Neural progenitor cell (in vitro differentiated cells): ENCODE measurements at regions not wholly inside any gene's neighbourhood (a gene's known extent, or its start where the extent isn't known, plus 50 kb on each side); places are given as distances from the start of the nearest gene placed in this dataset.

ENCODE experiments used
- EZH2 ChIP-seq: fragments of 200-600 bp; sonication (generic); IDR thresholded peaks from 2 replicates; pipeline ENCODE4 v1.6.1; 2017; ENCODE audit warnings: antibody characterized with exemption, mild to moderate bottlenecking, moderate library complexity
- EZH2phosphoT487 ChIP-seq: fragments of 200-600 bp; sonication (generic); IDR thresholded peaks from 2 replicates; pipeline ENCODE4 v1.6.1; 2017; ENCODE audit warnings: antibody characterized with exemption
- TF ChIP-seq, protein P1 (sequence below): fragments of 200-600 bp; sonication (generic); IDR thresholded peaks from 2 replicates; pipeline ENCODE4 v1.5.1; 2017; ENCODE audit warnings: antibody characterized with exemption, mild to moderate bottlenecking

DNA sequence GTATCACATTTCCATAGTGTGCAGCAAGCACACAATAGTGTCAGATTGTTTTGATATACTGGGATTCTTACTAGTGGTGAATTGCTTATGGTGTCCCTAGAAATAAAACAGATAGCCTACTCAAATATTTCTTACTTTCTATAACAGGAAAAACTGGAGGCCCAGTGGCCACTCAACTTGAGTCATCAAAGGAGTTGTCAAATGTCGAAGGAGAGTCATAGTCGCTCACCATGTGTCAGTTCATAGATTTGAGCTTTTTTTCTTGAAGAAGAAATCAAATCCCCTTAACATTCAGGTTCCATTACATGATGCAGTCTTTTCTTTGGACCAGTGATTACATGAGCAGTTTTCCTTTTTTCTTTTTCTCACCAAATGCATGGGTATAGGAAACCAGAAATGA lies 1271.0 kb downstream of the RAPGEF2 start:
- TF ChIP-seq, protein P1, sequence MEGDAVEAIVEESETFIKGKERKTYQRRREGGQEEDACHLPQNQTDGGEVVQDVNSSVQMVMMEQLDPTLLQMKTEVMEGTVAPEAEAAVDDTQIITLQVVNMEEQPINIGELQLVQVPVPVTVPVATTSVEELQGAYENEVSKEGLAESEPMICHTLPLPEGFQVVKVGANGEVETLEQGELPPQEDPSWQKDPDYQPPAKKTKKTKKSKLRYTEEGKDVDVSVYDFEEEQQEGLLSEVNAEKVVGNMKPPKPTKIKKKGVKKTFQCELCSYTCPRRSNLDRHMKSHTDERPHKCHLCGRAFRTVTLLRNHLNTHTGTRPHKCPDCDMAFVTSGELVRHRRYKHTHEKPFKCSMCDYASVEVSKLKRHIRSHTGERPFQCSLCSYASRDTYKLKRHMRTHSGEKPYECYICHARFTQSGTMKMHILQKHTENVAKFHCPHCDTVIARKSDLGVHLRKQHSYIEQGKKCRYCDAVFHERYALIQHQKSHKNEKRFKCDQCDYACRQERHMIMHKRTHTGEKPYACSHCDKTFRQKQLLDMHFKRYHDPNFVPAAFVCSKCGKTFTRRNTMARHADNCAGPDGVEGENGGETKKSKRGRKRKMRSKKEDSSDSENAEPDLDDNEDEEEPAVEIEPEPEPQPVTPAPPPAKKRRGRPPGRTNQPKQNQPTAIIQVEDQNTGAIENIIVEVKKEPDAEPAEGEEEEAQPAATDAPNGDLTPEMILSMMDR = no peak
- TF ChIP-seq EZH2 (no peak), EZH2phosphoT487 (no peak)
